GM19395 (cell line): ENCODE measurements at regions not wholly inside any gene's neighbourhood (a gene's known extent, or its start where the extent isn't known, plus 50 kb on each side); places are given as distances from the start of the nearest gene placed in this dataset.

Experiments used
- ATAC-seq: cut with Tn5 transposase; IDR thresholded peaks from one replicate; pipeline ENCODE4 v1.9.1; 2021; ENCODE audit warnings: mild to moderate bottlenecking, moderate library complexity; ENCODE audit not compliant: unreplicated experiment

DNA sequence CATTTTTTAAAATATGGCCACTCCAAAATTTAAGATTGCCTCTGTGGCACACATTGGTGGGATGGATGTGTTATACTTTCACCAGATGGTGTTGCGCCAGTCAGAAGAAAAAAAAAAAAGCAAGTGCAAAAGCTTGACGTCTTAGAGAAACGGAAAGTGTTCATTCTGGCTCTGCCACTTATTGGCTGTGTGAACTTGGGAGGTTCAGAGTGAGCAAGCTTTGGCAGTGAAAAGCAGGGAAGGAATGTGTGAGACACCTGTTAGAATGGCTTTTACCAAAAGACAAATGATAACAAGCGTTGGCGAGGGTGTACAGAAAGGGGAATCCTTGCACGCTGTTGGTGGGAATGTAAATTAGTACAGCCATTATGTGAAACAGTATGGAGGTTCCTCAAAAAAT lies 298.0 kb downstream of the TMEM114 start:
- no peak for ATAC-seq

DNA sequence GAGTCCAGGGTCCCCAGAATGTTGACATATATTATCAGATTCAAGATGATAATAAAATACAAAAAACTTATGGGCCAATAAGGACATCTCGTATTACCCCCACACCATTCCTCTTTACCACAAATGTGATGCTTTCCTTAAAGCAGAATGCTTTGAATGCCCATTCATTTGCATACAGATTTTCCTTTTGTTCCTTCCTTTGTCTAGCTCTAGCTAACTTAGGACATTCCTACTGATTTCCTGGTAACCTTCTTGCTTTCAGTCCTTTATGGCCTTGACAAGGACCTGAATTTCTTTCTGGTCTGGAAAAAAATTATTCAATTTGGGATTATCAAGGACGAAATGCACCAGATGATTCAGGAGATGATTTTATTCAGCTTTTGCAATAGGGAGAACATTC lies 304.0 kb downstream of the TMEM114 start:
- ATAC-seq, result no peak

DNA sequence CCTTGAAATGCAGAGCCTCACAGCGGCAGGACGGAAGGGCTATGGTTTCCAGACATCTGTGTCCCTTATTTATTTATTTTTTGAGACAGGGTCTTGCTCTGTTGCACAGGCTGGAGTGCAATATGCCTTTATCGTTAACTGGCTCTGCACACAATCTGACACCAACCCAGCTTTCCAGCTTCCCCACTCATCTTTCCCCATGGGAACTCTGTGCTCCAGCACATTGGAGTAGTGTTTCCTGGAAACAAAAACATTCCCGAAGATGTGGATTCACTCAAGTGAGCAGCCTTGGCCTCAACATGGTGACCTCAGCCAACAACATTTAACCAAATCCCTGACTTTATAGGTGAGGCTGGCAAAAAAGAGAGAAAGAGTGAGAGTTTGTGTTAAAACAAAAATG lies 307.1 kb downstream of the TMEM114 start:
- ATAC-seq, result no peak

DNA sequence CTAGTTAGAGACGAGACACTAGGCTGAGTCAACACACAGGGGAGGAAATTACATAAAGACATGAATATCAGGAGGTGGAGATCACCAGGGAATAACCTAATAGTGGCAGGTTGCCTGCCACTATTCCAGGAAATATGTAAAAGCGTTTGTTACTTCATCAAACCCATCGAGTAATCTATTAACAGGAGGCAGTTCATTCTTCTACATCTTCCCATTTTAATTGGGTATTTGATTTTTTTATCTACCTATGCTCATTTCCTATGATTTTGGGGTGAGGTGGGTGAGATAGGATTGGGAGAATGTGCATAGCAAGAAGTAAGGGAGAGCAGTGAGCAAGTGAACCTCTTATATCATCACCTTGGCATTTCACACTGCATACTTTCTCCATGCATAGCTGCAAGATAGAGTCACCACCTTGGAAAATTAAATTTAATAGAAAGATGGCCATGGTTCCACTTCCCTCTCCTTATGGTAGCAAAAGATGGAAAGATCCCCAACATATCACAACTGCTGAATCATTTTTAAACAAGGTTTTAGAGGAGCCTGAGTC lies 312.2 kb downstream of the TMEM114 start:
- no peak for ATAC-seq

DNA sequence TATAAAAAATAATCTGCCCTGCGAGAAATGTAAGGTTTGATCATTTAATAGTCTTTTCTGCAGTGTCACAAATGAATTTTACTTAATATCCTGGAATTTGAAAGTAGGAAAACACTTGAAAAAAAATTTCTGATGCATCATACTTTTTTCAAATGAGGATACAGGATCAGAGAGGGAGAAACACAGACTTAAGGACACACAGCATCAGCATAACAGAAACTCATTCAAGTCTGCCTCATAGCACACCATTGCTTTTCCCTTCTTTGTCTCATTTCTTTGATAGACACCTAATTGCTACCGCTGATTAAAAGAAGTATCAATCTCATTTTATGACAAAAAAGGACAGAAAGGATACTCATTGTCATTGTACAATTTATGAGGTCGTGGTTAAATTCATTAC lies 319.0 kb downstream of the TMEM114 start:
- no peak for ATAC-seq

DNA sequence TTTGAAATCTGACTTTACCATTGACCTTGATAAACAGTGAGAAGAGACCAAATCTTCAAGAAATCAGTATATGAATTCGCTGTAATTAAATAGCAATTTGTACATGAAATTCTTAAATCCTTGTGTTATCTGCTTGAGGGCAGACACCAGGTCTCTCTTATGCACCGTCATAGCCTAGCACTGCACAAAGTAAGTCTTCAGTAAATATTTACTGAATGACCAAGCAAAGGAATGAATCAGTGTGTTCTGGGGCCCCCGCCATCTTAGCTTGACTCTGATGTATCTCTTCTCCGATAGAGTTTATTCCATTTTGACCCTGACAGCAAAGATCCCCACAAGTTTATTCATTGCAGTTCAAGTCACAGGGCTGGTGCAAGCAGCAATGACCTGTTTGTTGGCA lies 328.0 kb downstream of the TMEM114 start:
- no peak for ATAC-seq

DNA sequence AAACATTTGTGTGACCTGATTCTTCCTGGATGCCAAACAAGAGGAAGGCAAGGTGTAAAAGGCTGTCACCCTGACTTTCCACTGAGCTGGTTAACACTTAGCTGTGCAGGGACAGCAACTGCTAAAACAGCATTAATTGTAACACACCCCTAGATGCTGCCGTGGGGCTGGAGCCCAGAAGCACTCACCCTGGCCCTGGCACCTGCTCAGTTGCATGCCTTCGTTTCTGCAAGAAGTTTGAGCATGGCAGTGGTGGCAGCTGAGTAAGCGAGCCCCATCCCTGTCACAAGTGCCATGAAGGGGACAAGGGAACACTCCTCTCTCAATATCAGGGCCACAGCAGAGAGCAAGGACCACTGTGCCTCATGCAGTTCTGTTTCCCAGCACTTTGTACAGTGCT lies 330.2 kb downstream of the TMEM114 start:
- ATAC-seq, result no peak

DNA sequence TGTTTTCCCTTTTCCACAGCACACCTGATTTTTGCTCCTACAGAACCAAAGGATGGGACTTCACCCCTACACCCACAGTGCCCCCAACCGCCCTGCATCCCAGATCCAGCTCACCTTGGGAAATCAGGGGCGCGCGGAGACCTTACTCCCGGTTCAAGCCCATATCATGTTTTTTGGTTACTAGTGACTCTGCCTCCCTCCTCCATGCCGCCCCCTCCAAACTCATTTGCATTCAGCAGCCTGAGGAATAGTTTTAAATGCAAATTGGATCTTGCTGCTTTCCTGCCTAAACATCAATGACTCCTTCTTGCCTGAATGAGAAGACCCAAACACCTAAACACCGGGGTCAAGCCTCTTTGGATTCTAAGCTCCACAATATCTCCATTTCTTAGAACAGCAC lies 331.8 kb downstream of the TMEM114 start:
- no peak for ATAC-seq

DNA sequence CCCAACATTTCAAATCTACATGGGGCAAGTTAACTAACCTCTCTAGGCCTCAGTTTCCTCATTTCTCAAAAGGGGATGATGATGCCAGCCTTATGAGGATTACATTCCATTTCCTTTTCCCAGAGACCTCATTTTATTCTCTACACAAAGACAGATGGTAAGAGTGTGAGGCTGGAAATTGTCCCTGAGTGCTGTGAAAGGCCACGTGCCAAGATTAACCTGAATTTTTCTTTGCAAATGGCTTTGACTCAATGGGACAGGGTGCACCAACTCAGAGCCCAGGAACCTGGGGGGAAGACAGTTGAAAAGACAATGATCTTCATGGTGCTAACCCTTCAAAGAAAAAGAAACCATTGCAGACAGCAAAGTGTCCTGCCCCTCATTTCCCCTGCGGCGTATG lies 332.8 kb downstream of the TMEM114 start:
- no peak for ATAC-seq

DNA sequence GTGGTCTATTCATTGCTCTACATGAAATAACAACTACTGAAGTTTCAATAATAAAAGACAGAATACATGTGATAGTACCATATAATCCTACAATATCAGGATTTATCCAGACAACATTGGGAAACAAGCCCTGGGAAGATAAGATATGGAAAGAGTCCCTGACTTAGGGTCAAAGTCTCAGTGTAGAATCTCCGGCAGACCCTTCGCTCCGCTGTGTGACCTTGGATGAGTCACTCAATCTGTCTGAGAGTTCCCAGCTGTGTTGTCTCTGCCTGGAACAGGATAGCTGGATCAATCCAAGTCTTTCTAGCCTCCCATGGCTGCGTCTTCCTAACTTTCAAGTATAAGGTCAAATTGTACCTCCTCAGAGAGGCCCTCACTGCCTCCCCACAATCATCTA lies 335.9 kb downstream of the TMEM114 start:
- no peak for ATAC-seq

DNA sequence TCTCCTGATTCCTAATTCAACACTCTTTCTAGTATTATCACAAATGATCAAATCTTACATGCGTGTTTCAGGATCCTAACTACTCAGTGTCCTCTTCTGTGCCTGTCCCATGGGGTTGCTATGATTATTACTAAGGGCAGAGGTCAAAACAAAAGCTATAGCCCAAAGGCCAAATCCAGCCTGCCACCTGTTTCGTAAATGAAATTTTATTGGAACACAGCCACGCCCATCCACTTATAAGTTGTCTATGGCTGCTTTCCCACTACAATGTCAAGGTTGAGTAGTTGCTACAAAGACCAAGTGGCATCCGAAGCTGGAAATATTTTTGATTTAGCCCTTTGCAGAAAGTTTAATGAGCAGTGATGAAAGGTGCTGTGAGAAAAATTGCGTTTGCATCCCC lies 336.6 kb downstream of the TMEM114 start:
- no peak for ATAC-seq

DNA sequence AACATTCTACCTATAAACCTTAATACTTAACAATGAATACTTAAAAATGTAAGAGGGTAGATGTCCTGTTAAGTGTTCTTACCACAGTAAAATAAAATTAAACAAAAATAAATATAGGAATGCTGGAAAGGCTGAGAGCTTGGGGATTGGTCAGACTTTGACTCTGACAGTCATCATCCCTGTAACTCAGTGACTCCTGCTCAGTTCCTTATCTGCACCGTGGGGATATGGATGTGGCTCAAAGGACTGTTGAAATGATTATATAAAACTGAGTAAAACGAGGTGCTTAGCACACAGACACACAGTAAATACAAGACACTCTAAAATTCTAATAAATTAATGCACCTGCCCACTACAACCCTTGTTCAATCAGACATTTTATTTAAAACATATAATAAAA lies 338.6 kb downstream of the TMEM114 start:
- no peak for ATAC-seq

DNA sequence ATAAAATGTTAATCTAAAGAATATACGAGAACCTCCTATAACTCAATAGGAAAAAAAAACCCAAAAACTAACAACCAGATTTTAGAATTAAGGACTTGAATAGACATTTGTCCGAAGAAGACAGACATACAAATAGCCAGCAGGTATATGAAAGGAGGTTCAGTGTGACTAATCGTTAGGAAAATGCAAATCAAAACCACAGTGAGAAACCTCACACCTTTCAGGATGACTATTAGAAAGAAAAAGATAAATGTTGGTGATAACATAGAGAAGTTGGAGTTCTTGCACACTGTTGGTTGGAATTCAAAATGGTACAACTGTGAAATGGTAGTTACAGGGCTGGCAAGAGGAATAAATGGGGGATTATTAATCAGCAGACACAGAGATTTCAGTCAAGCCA lies 339.0 kb downstream of the TMEM114 start:
- no peak for ATAC-seq

DNA sequence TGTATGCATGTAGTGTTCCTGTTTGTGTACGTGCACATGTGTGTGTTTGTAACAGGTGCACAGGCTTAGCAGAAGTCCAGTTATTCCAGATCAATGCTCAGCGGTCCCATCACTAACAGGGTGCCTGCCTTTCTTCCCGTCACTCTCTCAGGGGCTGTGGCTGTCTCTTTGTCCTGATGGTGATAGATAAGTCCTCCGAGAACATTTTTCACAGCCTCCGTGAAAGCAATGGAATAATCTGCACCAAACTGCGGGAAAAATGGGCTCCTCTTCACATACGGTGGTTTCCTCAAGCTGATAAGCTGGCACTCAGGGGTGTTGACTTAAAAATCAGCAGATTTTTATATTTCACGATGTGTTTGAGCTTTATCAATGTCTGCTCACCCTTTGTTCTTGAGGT lies 342.3 kb downstream of the TMEM114 start:
- ATAC-seq, result no peak

DNA sequence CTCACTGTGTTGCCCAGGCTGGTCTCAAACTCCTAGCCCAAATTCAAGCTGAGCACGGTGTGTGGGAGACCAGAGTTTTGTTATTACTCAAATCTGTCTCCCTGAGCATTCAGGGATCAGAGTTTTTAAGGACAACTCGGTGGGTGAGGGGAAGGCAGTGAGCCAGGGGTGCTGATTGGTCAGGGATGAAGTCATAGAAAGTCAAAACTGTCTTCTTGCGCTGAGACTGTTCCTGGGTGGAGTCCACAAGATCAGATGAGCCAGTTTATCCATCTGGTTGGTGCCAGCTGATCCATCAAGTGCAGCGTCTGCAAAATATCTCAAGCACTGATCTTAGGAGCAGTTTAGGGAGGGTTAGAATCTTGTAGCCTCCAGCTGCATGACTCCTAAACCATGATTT lies 346.3 kb downstream of the TMEM114 start:
- no peak for ATAC-seq

DNA sequence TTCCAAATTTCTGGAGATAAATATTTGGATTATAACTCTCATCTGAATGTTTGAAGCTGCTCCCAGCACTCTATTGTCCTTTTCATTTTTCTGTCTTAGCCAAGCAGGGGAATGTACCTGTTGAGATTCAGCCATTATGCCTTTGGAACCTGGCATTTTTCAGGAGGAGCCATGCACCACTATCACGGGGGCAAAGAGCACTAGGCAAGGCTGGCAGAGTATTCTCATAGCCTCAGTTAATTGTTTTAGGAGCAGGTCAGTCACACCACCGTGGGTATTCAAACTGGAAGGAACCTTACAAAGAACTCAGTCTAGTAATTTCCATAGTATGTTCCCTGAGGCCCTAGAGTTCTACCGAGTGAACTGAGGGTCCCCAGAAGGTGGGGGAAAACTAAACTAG lies 348.9 kb downstream of the TMEM114 start:
- ATAC-seq, result no peak

DNA sequence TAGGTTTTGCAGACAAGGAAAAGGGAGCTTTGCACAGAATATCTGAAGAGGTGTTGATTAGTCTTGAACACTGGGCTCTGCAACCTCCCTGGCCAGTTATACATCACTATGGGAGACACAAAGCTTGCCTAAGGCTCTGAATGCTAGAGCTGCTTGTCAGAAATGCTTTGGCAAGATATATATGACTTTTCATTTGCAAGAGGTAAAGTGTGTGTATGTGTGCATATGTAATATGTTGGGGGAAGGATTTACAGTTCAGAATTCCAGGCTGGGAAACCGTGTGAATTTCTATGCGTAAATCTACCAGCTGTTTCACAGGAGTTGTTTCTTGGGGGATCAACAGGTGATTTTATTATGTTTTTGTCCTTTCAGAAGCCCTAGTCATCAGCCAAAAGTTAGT lies 350.9 kb downstream of the TMEM114 start:
- ATAC-seq, result no peak

DNA sequence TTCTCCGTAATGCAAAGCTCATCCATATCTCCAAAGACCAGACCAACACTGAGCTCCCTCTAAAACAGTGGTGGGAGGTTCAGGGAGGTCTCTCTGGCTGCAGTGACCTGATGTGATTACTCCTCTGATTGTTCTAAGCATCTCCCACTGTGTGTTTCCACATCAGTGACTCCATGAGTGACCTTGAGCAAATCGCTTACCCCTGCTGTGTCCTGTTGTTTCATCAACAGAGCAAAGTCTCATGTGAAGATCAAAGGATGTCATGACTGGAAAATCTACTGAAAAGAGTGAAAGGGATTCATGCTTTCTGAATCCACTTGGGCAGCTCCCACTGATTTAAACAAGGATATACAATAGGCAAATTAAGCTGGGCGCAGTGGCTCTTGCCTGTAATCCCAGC lies 352.9 kb downstream of the TMEM114 start:
- no peak for ATAC-seq

DNA sequence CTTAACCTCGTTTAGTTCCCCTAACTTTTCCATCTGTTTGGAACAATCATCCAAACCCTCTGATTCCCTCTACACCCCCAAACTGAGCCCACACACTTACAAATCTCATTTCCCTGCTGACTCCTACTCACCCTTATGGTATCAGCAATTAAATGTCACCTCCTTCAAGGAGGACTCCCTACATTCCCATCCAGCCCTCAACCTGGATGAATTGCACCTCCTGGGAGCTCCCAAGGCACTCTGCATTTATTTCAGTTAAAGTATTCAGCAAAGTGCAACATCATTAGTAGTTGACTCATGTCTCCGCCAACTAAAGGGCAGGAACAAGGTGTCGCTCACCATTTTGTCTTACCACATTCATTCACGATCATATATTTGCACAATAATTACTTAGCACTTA lies 353.5 kb downstream of the TMEM114 start:
- no peak for ATAC-seq

DNA sequence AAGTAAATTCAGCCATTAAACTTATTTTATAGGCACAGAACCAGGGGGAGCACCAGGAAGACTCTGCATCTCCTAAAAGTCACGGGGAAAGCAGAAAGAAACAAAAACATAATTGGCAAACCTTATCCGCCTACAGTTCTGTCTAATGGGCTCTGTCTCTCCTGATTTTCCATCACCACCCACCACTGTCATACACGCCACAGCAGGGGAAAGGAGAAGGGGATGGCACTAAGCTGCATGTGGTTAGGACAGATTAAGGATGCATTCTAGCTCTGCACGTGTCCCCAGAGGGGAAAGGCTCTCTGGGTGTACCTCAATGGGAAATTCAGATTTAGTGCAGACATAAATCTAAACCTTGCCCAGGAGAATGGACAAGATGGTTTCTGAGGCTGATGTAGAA lies 359.8 kb downstream of the TMEM114 start:
- no peak for ATAC-seq

DNA sequence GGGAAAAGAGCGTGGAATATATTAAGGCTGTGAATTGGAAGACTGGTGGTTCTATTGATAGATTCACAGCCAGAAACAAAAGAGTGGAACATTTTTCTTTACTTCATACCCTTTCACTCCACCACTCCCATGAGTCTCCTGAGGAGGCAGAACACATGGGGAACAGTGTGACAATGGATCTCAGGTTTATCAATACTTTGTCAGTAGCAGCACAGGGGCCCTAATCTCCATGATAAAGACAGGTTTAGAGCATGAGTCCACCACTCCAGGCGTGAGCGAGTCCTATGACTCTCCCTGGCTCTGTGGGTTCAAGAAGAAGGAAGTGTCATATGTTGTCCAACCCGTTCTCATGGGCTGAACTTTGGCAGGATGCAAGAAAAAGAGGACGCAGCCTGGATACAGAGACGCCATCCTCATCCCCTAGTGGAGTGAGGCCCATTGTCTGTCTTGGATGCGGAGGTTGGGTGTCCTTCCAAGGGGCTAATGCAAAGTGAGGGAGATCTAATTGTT lies 361.2 kb downstream of the TMEM114 start:
- ATAC-seq, result no peak

DNA sequence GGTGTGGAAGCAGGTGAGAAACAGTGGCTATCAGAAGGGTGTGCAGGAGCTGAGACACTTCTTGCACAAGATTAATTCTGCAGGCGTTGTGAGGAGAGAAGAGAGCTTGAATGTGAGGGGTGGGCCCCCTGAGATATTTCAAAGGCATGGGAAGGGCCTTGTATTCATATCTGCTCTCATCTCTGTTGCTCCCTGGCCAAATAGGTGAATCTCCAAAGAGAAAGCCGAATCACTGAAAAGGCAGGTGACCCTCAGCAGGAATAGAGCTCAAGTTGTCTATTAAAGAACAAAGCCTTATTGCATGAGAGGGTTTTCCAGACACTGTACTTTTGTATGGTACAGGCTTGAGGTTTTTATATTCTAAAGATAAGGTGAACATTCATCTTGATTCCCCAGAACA lies 373.1 kb downstream of the TMEM114 start:
- ATAC-seq, result no peak

DNA sequence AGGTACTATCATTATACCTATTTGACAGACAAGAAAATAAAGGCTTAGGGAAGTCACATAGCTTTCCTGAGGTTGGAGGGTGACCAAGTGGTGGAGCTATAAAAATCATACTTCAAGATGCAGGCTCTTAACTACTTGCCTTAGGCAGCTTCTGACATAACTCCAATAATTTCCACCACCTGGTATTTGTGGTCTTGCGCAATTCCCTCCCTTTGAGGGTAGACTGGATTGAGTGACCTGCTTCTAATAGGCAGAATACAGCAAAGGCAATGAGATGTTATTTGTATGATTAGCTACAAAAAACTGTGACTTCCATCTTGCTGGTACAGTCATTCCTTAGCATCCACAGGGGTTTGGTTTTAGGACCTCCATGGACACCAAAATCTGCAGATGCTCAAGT lies 385.5 kb downstream of the TMEM114 start:
- no peak for ATAC-seq

DNA sequence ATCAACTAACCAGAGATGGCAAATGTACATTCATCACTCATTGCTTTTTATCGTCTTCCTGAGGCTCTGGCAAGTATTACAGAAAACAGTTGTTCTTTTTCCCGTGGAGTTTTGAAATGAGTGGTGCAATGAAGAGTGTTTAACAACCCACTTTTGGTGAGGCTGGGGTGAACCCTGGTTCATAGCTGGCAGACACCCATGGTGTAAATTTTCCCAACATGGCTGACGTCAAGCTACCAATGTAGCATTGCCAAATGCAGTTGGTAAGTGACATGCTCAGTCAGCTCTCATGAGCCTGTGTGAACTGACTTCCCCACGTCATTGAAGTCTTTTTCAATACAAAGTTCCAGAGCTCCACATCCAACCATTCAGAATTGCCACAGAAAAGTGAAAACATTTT lies 386.2 kb downstream of the TMEM114 start:
- no peak for ATAC-seq
